Upper lobe of right lung (tissue), 1 donor: ENCODE measurements at regions not wholly inside any gene's neighbourhood (a gene's known extent, or its start where the extent isn't known, plus 50 kb on each side); places are given as distances from the start of the nearest gene placed in this dataset.
"Not testable (repeated sequence)": the region's sequence is repeated elsewhere in the genome, so short reads cannot be mapped to it uniquely, and the experiment has no call there.

Experiments used
- ATAC-seq: fragments of 200-7000 bp; cut with Tn5 transposase; one replicate; pipeline ENCODE4 v1.9.1; 2020; ENCODE audit warnings: mild to moderate bottlenecking, moderate library complexity
- DNase-seq: peaks from one replicate; pipeline ENCODE4 v3.0.0-alpha.2; 2020
- H3K27ac ChIP-seq: fragments of 200-600 bp; one replicate; pipeline ENCODE4 v1.8.0; 2022
- H3K27me3 ChIP-seq: fragments of 200-600 bp; one replicate; pipeline ENCODE4 v1.8.0; 2022; ENCODE audit warnings: mild to moderate bottlenecking
- H3K36me3 ChIP-seq: fragments of 200-600 bp; one replicate; pipeline ENCODE4 v1.8.0; 2022
- H3K4me1 ChIP-seq: fragments of 200-600 bp; one replicate; pipeline ENCODE4 v1.8.0; 2022
- H3K4me3 ChIP-seq: fragments of 200-600 bp; one replicate; pipeline ENCODE4 v1.8.0; 2022; ENCODE audit warnings: mild to moderate bottlenecking
- H3K9me3 ChIP-seq: fragments of 200-600 bp; one replicate; pipeline ENCODE4 v1.8.0; 2022
- CTCF ChIP-seq: fragments of 200-600 bp; IDR thresholded peaks from one replicate; pipeline ENCODE4 v1.8.0; 2022; ENCODE audit warnings: antibody characterized with exemption
- intact Hi-C: fragments of 100-400 bp; cut with DNase I; formaldehyde crosslinking; loops from one replicate; pipeline ENCODE4 v1.11.0; 2022
- donor health status: DM: no; HTN: yes; CAD: no; lungs with severe emphysema.

- ATAC-seq (no peak), DNase-seq (no peak)
- H3K4me1 ChIP-seq = peaks cover 10% of the 10 kb centered on the region
- H3K9me3 ChIP-seq = no peaks in the 10 kb centered on the region
- H3K36me3 ChIP-seq = no peaks in the 10 kb centered on the region
- intact Hi-C loops = no loop called here
- H3K27ac ChIP-seq = no peak overlapping the region
- H3K27me3 ChIP-seq = no peaks in the 10 kb centered on the region
- TF ChIP-seq CTCF = no peak
- no peak overlapping the region for H3K4me3 ChIP-seq
These were observed 101.2 kb upstream of the SEC11C start for GRCh38 chr18:59038295-59039039.

- intact Hi-C loops, H3K4me3 ChIP-seq, H3K4me1 ChIP-seq, H3K9me3 ChIP-seq, ATAC-seq, H3K27me3 ChIP-seq, DNase-seq, H3K27ac ChIP-seq, H3K36me3 ChIP-seq: not testable (repeated sequence)
These were observed 100.7 kb upstream of the SEC11C start for GRCh38 chr18:59039040-59039320.

- ATAC-seq (no peak), DNase-seq (no peak)
- Histone ChIP-seq H3K27ac (no peak overlapping the region), H3K36me3 (no peaks in the 10 kb centered on the region), H3K27me3 (no peaks in the 10 kb centered on the region), H3K4me3 (no peak overlapping the region), H3K9me3 (no peaks in the 10 kb centered on the region), H3K4me1 (peaks cover 10% of the 10 kb centered on the region)
- no peak for TF ChIP-seq CTCF
- intact Hi-C loops = no loop called here
These were observed 100.2 kb upstream of the SEC11C start for GRCh38 chr18:59039449-59039848.

DNA sequence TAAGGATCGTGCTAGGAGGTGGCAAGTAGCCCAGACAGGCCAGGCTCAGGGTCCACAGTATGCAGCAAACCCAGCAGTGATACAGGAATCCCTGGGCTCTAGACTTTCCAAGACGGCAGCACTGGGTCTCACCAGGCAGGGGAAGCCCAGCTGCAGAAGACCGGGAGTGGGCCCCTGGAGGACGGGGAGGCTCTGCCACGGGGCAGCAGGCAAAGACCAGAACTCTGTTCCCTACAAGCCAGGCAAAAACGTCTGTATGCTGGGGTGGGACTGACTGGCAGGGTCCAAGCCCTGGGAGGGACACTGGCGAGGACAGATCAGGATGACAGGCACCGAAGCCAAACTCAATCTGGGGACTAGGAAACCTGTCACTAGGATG is 98.9 kb upstream of the SEC11C start:
- no peak overlapping the region for H3K27ac ChIP-seq
- no peaks in the 10 kb centered on the region for H3K27me3 ChIP-seq
- H3K9me3 ChIP-seq = no peaks in the 10 kb centered on the region
- H3K36me3 ChIP-seq = no peaks in the 10 kb centered on the region
- intact Hi-C loops = no loop called here
- no peak for TF ChIP-seq CTCF
- DNase-seq (no peak), ATAC-seq (no peak)
- H3K4me1 ChIP-seq = peaks cover 10% of the 10 kb centered on the region
- H3K4me3 ChIP-seq = no peak overlapping the region

GRCh38 chr18:59041296-59041695 is 98.4 kb upstream of the SEC11C start:
- no peak for TF ChIP-seq CTCF
- H3K27me3 ChIP-seq = no peaks in the 10 kb centered on the region
- DNase-seq (no peak), ATAC-seq (no peak)
- H3K4me1 ChIP-seq = peaks cover 10% of the 10 kb centered on the region
- intact Hi-C loops = no loop called here
- H3K4me3 ChIP-seq = no peak overlapping the region
- no peaks in the 10 kb centered on the region for H3K9me3 ChIP-seq
- no peak overlapping the region for H3K27ac ChIP-seq
- no peaks in the 10 kb centered on the region for H3K36me3 ChIP-seq

- no peaks in the 10 kb centered on the region for H3K36me3 ChIP-seq
- TF ChIP-seq CTCF = no peak
- peaks cover 10% of the 10 kb centered on the region for H3K4me1 ChIP-seq
- H3K9me3 ChIP-seq = no peaks in the 10 kb centered on the region
- H3K27me3 ChIP-seq = no peaks in the 10 kb centered on the region
- intact Hi-C loops = no loop called here
- H3K4me3 ChIP-seq = no peak overlapping the region
- ATAC-seq = no peak
- H3K27ac ChIP-seq = no peak overlapping the region
- no peak for DNase-seq
These were observed 97.6 kb upstream of the SEC11C start for GRCh38 chr18:59041819-59042815.
